RWPE2 (cell line): ENCODE measurements at regions not wholly inside any gene's neighbourhood (a gene's known extent, or its start where the extent isn't known, plus 50 kb on each side); places are given as distances from the start of the nearest gene placed in this dataset.
"Not testable (repeated sequence)": the region's sequence is repeated elsewhere in the genome, so short reads cannot be mapped to it uniquely, and the experiment has no call there.

Experiments used
- ATAC-seq: fragments of 200-7000 bp; cut with Tn5 transposase; 3 replicates; pipeline ENCODE4 v1.9.1; 2021; ENCODE audit warnings: low read depth
- DNase-seq: peaks from one replicate; pipeline ENCODE4 v3.0.0-alpha.2; 2020; ENCODE audit warnings: low spot score
- H3K27ac ChIP-seq: fragments of 450-650 bp; 2 replicates; pipeline ENCODE4 v1.5.1; 2017; ENCODE audit warnings: mild to moderate bottlenecking; ENCODE audit not compliant: poor library complexity, severe bottlenecking
- H3K27me3 ChIP-seq: fragments of 250-450 bp; sonication (Bioruptor Pico); 2 replicates; pipeline ENCODE4 v1.5.1; 2021; ENCODE audit warnings: mild to moderate bottlenecking, moderate library complexity; ENCODE audit not compliant: insufficient read depth, poor library complexity, severe bottlenecking
- H3K36me3 ChIP-seq: fragments of 250-450 bp; sonication (Bioruptor Pico); 2 replicates; pipeline ENCODE4 v1.5.1; 2020; ENCODE audit warnings: low read depth, mild to moderate bottlenecking, moderate library complexity
- H3K4me1 ChIP-seq: fragments of 250-450 bp; sonication (Bioruptor Pico); 2 replicates; pipeline ENCODE4 v1.5.1; 2021; ENCODE audit warnings: mild to moderate bottlenecking, moderate library complexity; ENCODE audit not compliant: insufficient read depth, poor library complexity, severe bottlenecking
- H3K4me3 ChIP-seq: fragments of 250-450 bp; sonication (Bioruptor Pico); 2 replicates; pipeline ENCODE4 v1.5.1; 2021; ENCODE audit warnings: mild to moderate bottlenecking, moderate library complexity; ENCODE audit not compliant: severe bottlenecking
- H3K9me3 ChIP-seq: fragments of 250-450 bp; sonication (Bioruptor Pico); 2 replicates; pipeline ENCODE4 v1.5.1; 2021; ENCODE audit warnings: mild to moderate bottlenecking, moderate library complexity; ENCODE audit not compliant: severe bottlenecking
- CTCF ChIP-seq: fragments of 450-650 bp; IDR thresholded peaks from one replicate; pipeline ENCODE4 v1.5.1; 2017; ENCODE audit warnings: mild to moderate bottlenecking, moderate library complexity; ENCODE audit not compliant: poor library complexity, severe bottlenecking

- H3K36me3 ChIP-seq, result no peaks in the 10 kb centered on the region
Observed at GRCh38 chr2:175414882-175415487, 233.5 kb upstream of the ATP5MC3 start.

GRCh38 chr2:175414191-175414881, 232.8 kb upstream of the ATP5MC3 start:
- no peak overlapping the region for H3K27ac ChIP-seq
- DNase-seq (no peak), ATAC-seq (no peak)
- no peaks in the 10 kb centered on the region for H3K36me3 ChIP-seq
- H3K27me3 ChIP-seq, result no peaks in the 10 kb centered on the region
- no peaks in the 10 kb centered on the region for H3K4me1 ChIP-seq
- H3K9me3 ChIP-seq, result no peaks in the 10 kb centered on the region
- TF ChIP-seq CTCF, result no peak
- no peak overlapping the region for H3K4me3 ChIP-seq

More at GRCh38 chr2:175414882-175415487, 233.5 kb upstream of the ATP5MC3 start:
- no peaks in the 10 kb centered on the region for H3K9me3 ChIP-seq
- H3K27ac ChIP-seq, result no peak overlapping the region
- DNase-seq (no peak), ATAC-seq (peak; percentile 92)
- H3K27me3 ChIP-seq, result no peaks in the 10 kb centered on the region
- TF ChIP-seq CTCF, result peak; percentile 78
- no peaks in the 10 kb centered on the region for H3K4me1 ChIP-seq
- H3K4me3 ChIP-seq, result no peak overlapping the region

DNA sequence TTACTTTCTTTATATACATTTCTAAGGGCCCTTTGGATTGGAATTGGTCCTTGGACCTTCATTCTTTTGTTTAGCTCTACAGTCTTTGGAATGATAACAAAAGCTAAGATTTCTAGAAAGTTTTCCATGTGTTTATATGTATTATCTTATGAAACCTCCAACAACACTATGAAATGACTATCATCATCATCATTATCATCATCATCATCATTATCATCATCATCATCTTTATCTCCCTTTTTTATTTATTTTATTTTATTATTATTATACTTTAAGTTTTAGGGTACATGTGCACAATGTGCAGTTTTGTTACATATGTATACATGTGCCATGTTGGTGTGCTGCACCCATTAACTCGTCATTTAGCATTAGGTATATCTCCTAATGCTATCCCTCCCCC, 229.4 kb upstream of the ATP5MC3 start:
- not testable (repeated sequence) for H3K4me1 ChIP-seq, H3K27me3 ChIP-seq, H3K27ac ChIP-seq, H3K4me3 ChIP-seq, H3K9me3 ChIP-seq, DNase-seq, H3K36me3 ChIP-seq, ATAC-seq

GRCh38 chr2:175404839-175405238, 223.3 kb upstream of the ATP5MC3 start:
- Histone ChIP-seq H3K4me3 (no peak overlapping the region), H3K27me3 (no peaks in the 10 kb centered on the region), H3K36me3 (no peaks in the 10 kb centered on the region), H3K4me1 (no peaks in the 10 kb centered on the region), H3K27ac (no peak overlapping the region), H3K9me3 (no peaks in the 10 kb centered on the region)
- ATAC-seq, result no peak
- TF ChIP-seq CTCF, result no peak
- DNase-seq, result no peak

DNA sequence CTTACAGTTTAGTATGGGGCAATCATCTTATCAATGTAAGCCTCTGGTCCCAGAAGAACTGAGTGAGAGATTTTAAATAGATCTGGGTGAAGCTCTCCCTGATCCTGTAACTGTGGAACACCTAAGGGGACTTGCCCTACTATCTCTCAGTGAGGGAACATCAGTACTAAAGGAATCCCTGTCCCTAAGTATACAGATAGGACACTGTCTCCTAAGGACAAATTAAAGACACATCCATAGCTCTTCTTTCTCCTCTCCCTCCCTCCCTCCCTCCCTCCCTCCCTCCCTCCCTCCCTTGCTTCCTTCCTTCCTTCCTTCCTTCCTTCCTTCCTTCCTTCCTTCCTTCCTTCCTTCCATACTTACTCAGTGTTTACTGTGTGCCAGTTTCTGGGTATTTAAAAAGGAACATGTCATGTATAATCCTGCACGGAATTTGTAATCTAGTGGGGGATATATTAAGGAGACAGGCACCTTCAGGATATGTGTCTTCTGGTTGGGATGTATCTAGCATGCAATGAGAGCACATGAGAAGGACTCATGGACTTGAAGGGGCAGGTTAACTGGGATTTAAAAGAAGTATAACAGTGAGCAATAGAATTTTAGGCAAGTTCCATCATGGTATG, 222.2 kb upstream of the ATP5MC3 start:
- no peaks in the 10 kb centered on the region for H3K9me3 ChIP-seq
- no peak for TF ChIP-seq CTCF
- H3K27ac ChIP-seq, result no peak overlapping the region
- no peaks in the 10 kb centered on the region for H3K4me1 ChIP-seq
- H3K36me3 ChIP-seq, result no peaks in the 10 kb centered on the region
- no peaks in the 10 kb centered on the region for H3K27me3 ChIP-seq
- no peak overlapping the region for H3K4me3 ChIP-seq
- DNase-seq (no peak), ATAC-seq (no peak)
